Adrenal gland (tissue), 9 donors: ENCODE measurements at regions not wholly inside any gene's neighbourhood (a gene's known extent, or its start where the extent isn't known, plus 50 kb on each side); places are given as distances from the start of the nearest gene placed in this dataset.

Source experiments
- DNase-seq, 7 donors: peaks; one replicate each; pipeline ENCODE4 v3.0.0-alpha.2; 2019 to 2020
- H3K27ac ChIP-seq, 5 donors: fragments of 200-600 bp; sonication (generic) in 4 of 5; 1 replicate in 3 of 5; 2 replicates in 2 of 5; pipeline versions ENCODE4 v1.5.1 to v1.8.0; 2016 to 2020; ENCODE audit warnings: mild to moderate bottlenecking in 1 of 5
- H3K27me3 ChIP-seq: fragments of 200-600 bp; 2 replicates; pipeline ENCODE4 v1.8.0; 2021
- H3K36me3 ChIP-seq, 2 donors: fragments of 200-600 bp; replicated peaks in 1 of 2; 1 replicate in 1 of 2; 2 replicates in 1 of 2; pipeline versions ENCODE4 v1.5.1 to v1.8.0; 2018 to 2022
- H3K4me1 ChIP-seq, 2 donors: fragments of 200-600 bp; replicated peaks in 1 of 2; 1 replicate in 1 of 2; 2 replicates in 1 of 2; pipeline versions ENCODE4 v1.5.1 to v1.8.0; 2018 to 2021
- H3K4me3 ChIP-seq, 4 donors: fragments of 200-600 bp; sonication (generic) in 3 of 4; one replicate each; pipeline ENCODE4 v1.5.1; 2016 to 2018
- H3K9me3 ChIP-seq, 3 donors: fragments of 200-600 bp; sonication (generic) in 1 of 3; replicated peaks in 1 of 3; 1 replicate in 2 of 3; 2 replicates in 1 of 3; pipeline versions ENCODE4 v1.5.1 to v1.8.0; 2016 to 2021
- POLR2A ChIP-seq, 2 donors: fragments of 450-650 bp; IDR thresholded peaks; one replicate each; pipeline ENCODE4 v1.6.1; 2017; ENCODE audit warnings: antibody characterized with exemption in 2 of 2, mild to moderate bottlenecking in 2 of 2, moderate library complexity in 1 of 2
- WGBS, 4 donors: extraction: QIAGEN DNeasy Blood & Tissue Kit in 2 of 4; methylation state at CpG; one replicate each; pipeline versions ENCODE4 v1.1.5 to v1.1.7; 2013 to 2017; 5-methylcytosine and 5-hydroxymethylcytosine counted together
- intact Hi-C, 2 donors: fragments of 100-400 bp; cut with DNase I; formaldehyde crosslinking; loops; one replicate each; pipeline versions ENCODE4 v1.14.1 to v1.15.0; 2022 to 2023
- TF ChIP-seq, protein P1 (sequence below), 6 experiments: fragments of 450-650 bp in 4 of 6; fragments of 200-600 bp in 2 of 6; sonication (generic) in 1 of 6; IDR thresholded peaks; 1 replicate in 5 of 6; 2 replicates in 1 of 6; pipeline versions ENCODE4 v1.5.1 to v1.8.0; 2016 to 2021; ENCODE audit warnings: antibody characterized with exemption in 6 of 6, mild to moderate bottlenecking in 2 of 6, moderate library complexity in 1 of 6
- donor health status: healthy with polysubstance abuse.
- donor health status: Bipolar disorder and iron deficiency.
- donor health status: DM: yes; HTN: yes; CAD: no.
- donor health status: DM: no; HTN: no; CAD: no.
- donor health status: DM: no; HTN: no; CAD: no.

DNA sequence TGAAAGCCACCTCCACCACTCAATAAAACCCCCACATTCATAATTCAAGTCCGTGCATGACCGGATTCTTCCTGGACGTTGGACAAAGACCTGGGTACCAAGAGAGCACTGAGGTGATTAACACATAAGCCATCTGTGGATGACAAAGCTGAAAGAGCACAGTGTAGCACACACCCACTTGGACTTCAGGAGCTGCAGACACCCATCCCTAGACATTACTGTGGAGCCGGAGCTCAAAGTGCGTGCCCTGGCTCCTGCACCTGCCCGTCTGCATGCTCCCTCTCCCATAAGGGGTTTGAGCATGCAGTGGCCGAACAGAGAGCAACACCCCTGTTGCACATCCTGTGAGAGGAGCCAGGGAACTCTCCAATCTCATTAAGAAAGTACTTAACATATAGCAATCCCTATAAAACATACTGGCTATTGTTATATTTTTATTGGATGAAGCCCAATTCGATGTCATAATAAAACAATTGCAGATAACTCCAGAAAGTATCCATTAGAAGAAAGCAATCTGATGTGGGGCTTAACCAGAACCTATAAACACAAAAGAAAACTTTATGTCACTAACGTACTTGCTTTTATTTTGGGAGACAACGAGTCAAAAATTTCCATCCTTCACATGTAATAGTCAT, 1174.2 kb upstream of the C9orf72 start:
- TF ChIP-seq, protein P1, sequence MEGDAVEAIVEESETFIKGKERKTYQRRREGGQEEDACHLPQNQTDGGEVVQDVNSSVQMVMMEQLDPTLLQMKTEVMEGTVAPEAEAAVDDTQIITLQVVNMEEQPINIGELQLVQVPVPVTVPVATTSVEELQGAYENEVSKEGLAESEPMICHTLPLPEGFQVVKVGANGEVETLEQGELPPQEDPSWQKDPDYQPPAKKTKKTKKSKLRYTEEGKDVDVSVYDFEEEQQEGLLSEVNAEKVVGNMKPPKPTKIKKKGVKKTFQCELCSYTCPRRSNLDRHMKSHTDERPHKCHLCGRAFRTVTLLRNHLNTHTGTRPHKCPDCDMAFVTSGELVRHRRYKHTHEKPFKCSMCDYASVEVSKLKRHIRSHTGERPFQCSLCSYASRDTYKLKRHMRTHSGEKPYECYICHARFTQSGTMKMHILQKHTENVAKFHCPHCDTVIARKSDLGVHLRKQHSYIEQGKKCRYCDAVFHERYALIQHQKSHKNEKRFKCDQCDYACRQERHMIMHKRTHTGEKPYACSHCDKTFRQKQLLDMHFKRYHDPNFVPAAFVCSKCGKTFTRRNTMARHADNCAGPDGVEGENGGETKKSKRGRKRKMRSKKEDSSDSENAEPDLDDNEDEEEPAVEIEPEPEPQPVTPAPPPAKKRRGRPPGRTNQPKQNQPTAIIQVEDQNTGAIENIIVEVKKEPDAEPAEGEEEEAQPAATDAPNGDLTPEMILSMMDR (IDR thresholded peaks at IDR 0.05), result no peak
- TF ChIP-seq POLR2A (IDR thresholded peaks at IDR 0.05), result no peak
- H3K4me3 ChIP-seq, result no peak overlapping the region
- H3K27ac ChIP-seq, result no peak overlapping the region
- DNase-seq, result no peak
- H3K4me1 ChIP-seq, result no peaks in the 10 kb centered on the region
- H3K27me3 ChIP-seq, result no peaks in the 10 kb centered on the region
- intact Hi-C loops, result no loop called here
- WGBS, 4 donors, result 56 to 66% (median 62%) methylated on average over 10 of the region's 10 CpGs
- H3K36me3 ChIP-seq, result no peaks in the 10 kb centered on the region
- peaks cover 0 to 7% (median 0%) of the 10 kb centered on the region in 3 donors for H3K9me3 ChIP-seq

- intact Hi-C loops, result no loop called here
- whole genome bisulfite sequencing, 4 donors, result 65 to 80% (median 76%) methylated on average over 2 of the region's 2 CpGs
- no peak overlapping the region for H3K4me3 ChIP-seq
- no peak for DNase-seq
- no peaks in the 10 kb centered on the region for H3K27me3 ChIP-seq
- no peak for TF ChIP-seq POLR2A (IDR thresholded peaks at IDR 0.05)
- TF ChIP-seq, protein P1 (IDR thresholded peaks at IDR 0.05), result no peak
- H3K27ac ChIP-seq, result no peak overlapping the region
- peaks cover 0 to 7% (median 0%) of the 10 kb centered on the region in 3 donors for H3K9me3 ChIP-seq
- no peaks in the 10 kb centered on the region for H3K36me3 ChIP-seq
- no peaks in the 10 kb centered on the region for H3K4me1 ChIP-seq
Measured at GRCh38 chr9:28750136-28750535, 1176.9 kb upstream of the C9orf72 start.

DNA sequence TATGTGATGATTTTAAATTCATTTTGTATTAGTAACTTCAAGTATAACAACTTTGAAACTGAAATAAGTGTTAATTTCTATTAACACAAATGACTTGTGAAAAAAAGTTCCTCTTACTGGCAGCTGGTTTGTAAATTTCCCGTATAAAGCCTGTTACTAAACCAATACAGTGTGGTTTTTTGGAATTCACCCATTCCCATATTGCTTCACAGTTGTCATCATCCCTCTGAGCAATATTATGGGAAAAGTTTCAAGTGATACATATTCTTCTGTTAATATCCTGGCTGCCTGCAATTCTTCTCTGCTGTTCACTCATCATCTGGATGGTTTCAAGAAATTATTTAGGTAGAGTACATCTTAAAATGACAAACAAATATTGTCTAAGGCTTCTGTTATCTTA, 1185.1 kb upstream of the C9orf72 start:
- no peak overlapping the region for H3K4me3 ChIP-seq
- H3K27ac ChIP-seq, result no peak overlapping the region
- intact Hi-C loops, result no loop called here
- TF ChIP-seq POLR2A (IDR thresholded peaks at IDR 0.05), result no peak
- TF ChIP-seq, protein P1 (IDR thresholded peaks at IDR 0.05), result no peak
- DNase-seq, result no peak
- H3K9me3 ChIP-seq, result no peaks in the 10 kb centered on the region
- H3K36me3 ChIP-seq, result no peaks in the 10 kb centered on the region
- no peaks in the 10 kb centered on the region for H3K27me3 ChIP-seq
- 57 to 72% (median 57%) methylated on average over 1 of the region's 1 CpG for WGBS, 4 donors
- H3K4me1 ChIP-seq, result no peaks in the 10 kb centered on the region

DNA sequence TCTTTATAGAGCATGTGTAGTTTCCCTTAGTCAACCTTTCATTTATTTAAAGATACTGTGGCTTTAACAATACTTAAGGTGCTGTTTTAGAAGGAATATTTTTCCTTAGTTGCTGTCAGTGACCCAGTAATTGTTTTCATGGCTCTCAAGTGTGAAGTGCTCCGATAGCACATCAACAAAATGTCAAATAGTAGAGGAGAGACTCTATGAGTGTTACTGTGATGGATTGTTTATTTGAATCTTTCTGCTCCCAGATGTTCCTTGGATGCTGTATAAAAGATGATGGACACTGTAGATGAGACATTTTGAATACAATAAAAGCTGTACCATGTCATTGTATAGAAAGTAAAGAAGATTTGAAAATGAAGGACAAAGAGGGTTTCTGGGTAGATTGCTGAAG, 1185.7 kb upstream of the C9orf72 start:
- intact Hi-C loops, result no loop called here
- no peaks in the 10 kb centered on the region for H3K27me3 ChIP-seq
- H3K4me1 ChIP-seq, result no peaks in the 10 kb centered on the region
- no peak overlapping the region for H3K4me3 ChIP-seq
- TF ChIP-seq, protein P1 (IDR thresholded peaks at IDR 0.05), result no peak
- no peak overlapping the region for H3K27ac ChIP-seq
- WGBS, 4 donors, result 58 to 65% (median 63%) methylated on average over 1 of the region's 1 CpG
- H3K36me3 ChIP-seq, result no peaks in the 10 kb centered on the region
- DNase-seq, result no peak
- H3K9me3 ChIP-seq, result peaks cover 0 to under 1% (median 0%) of the 10 kb centered on the region in 3 donors
